ENCODE measurements at regions not wholly inside any gene's neighbourhood (a gene's known extent, or its start where the extent isn't known, plus 50 kb on each side); places are given as distances from the start of the nearest gene placed in this dataset.

GRCh38 chr5:22965960-22966359, 112.8 kb upstream of the CDH12 start:
- TF ChIP-seq CTCF (IDR thresholded peaks at IDR 0.05; ENCODE audit: poor library complexity) (no peak), EZH2phosphoT487 (IDR thresholded peaks at IDR 0.05; ENCODE audit: low read depth, severe bottlenecking, unreplicated experiment) (no peak), EZH2 (IDR thresholded peaks at IDR 0.05; ENCODE audit: borderline replicate concordance) (no peak)

Data from hepatocyte (in vitro differentiated cells).